ENCODE measurements at regions not wholly inside any gene's neighbourhood (a gene's known extent, or its start where the extent isn't known, plus 50 kb on each side); places are given as distances from the start of the nearest gene placed in this dataset.

GRCh38 chr1:115188680-115189395 is 99.5 kb upstream of the TSPAN2 start:
- TF ChIP-seq CTCF (IDR thresholded peaks at IDR 0.05) = no peak
- TF ChIP-seq POLR2A (IDR thresholded peaks at IDR 0.05) = no peak
- TF ChIP-seq POLR2AphosphoS5 (IDR thresholded peaks at IDR 0.05; ENCODE audit: insufficient read depth in 1 of 2, low read depth in 1 of 2) = no peak
